B cell (primary cell): ENCODE measurements at regions not wholly inside any gene's neighbourhood (a gene's known extent, or its start where the extent isn't known, plus 50 kb on each side); places are given as distances from the start of the nearest gene placed in this dataset.

Experiments
- ATAC-seq: fragments of 200-7000 bp; cut with Tn5 transposase; one replicate; pipeline ENCODE4 v1.10.0; 2021; ENCODE audit warnings: low read depth, mild to moderate bottlenecking, moderate number of reproducible peaks, moderate library complexity
- CTCF ChIA-PET: fragments of 350-600 bp; sonication (Branson Sonifier 250); formaldehyde crosslinking; loops from one replicate; lab custom pipeline; 2021; ENCODE audit warnings: antibody characterized with exemption, inconsistent platforms; lab: Charles Lee
- POLR2A ChIA-PET: fragments of 350-600 bp; sonication (Branson Sonifier 250); formaldehyde crosslinking; loops from one replicate; lab custom pipeline; 2021; ENCODE audit warnings: antibody characterized with exemption; lab: Charles Lee
- DNase-seq: peaks from one replicate; pipeline ENCODE4 v3.0.0; 2013
- H2AFZ ChIP-seq: 2 replicates; pipeline ENCODE4 v1.6.1; 2012; ENCODE audit warnings: mild to moderate bottlenecking, low read depth, low read length; ENCODE audit not compliant: insufficient read depth, poor library complexity, severe bottlenecking
- H3K27ac ChIP-seq, 2 donors: 1 replicate in 1 of 2; 2 replicates in 1 of 2; pipeline ENCODE4 v1.5.1; 2012 to 2013; ENCODE audit warnings: low read length in 2 of 2, mild to moderate bottlenecking in 2 of 2, moderate library complexity in 1 of 2
- H3K27me3 ChIP-seq, 4 experiments: fragments of 200-600 bp in 1 of 4; sonication (generic) in 1 of 4; replicated peaks in 1 of 4; 1 replicate in 2 of 4; 2 replicates in 2 of 4; pipeline versions ENCODE4 v1.6.1 to v1.7.0; 2013 to 2016; ENCODE audit warnings: low read length in 3 of 4, mild to moderate bottlenecking in 2 of 4, mixed read lengths in 1 of 4, moderate library complexity in 1 of 4; ENCODE audit not compliant: insufficient read depth in 4 of 4, control insufficient read depth in 3 of 4; ENCODE audit errors: control extremely low read depth in 1 of 4
- H3K36me3 ChIP-seq, 2 experiments: replicated peaks in 1 of 2; 1 replicate in 1 of 2; 2 replicates in 1 of 2; pipeline versions ENCODE4 v1.6.1 to v1.7.1; 2013; ENCODE audit warnings: low read length in 1 of 2; ENCODE audit not compliant: insufficient read depth in 2 of 2, control insufficient read depth in 1 of 2; ENCODE audit errors: control extremely low read depth in 1 of 2, extremely low read depth in 1 of 2
- H3K4me1 ChIP-seq, 2 donors: fragments of 200-600 bp in 1 of 2; sonication (generic) in 1 of 2; 1 replicate in 1 of 2; 2 replicates in 1 of 2; pipeline versions ENCODE4 v1.5.1 to v1.6.1; 2013 to 2017; ENCODE audit warnings: low read length in 2 of 2; ENCODE audit not compliant: control insufficient read depth in 2 of 2, insufficient read depth in 2 of 2
- H3K4me2 ChIP-seq: replicated peaks from 2 replicates; pipeline ENCODE3; 2012; ENCODE audit warnings: mild to moderate bottlenecking, low read depth, low read length; ENCODE audit not compliant: poor library complexity, severe bottlenecking
- H3K4me3 ChIP-seq, 5 experiments: fragments of 200-600 bp in 1 of 5; sonication (generic) in 1 of 5; 1 replicate in 3 of 5; 2 replicates in 2 of 5; pipeline versions ENCODE4 v1.5.1 to v1.7.0; 2011 to 2016; ENCODE audit warnings: low read length in 4 of 5, mild to moderate bottlenecking in 4 of 5, low read depth in 2 of 5, control low read depth in 1 of 5, moderate library complexity in 1 of 5; ENCODE audit not compliant: insufficient read depth in 1 of 5; ENCODE audit errors: control extremely low read depth in 1 of 5, extremely low read depth in 1 of 5
- H3K79me2 ChIP-seq: fragments of 200-600 bp; sonication (generic); one replicate; pipeline ENCODE4 v1.6.0; 2016; ENCODE audit warnings: low read length; ENCODE audit not compliant: control insufficient read depth, insufficient read depth
- H3K9ac ChIP-seq: fragments of 200-600 bp; sonication (generic); 2 replicates; pipeline ENCODE4 v1.6.1; 2017; ENCODE audit warnings: mild to moderate bottlenecking, low read length, moderate library complexity
- H3K9me3 ChIP-seq, 3 donors: one replicate each; pipeline versions ENCODE4 v1.6.1 to v1.7.1; 2013; ENCODE audit warnings: low read length in 2 of 3; ENCODE audit not compliant: control insufficient read depth in 2 of 3, insufficient read depth in 1 of 3; ENCODE audit errors: control extremely low read depth in 1 of 3
- H4K20me1 ChIP-seq: 2 replicates; pipeline ENCODE4 v1.6.0; 2012; ENCODE audit warnings: mild to moderate bottlenecking, low read length; ENCODE audit not compliant: insufficient read depth, control insufficient read depth, poor library complexity, severe bottlenecking
- H3K27ac Mint-ChIP-seq: one replicate; pipeline ENCODE4 v1.8.0; 2021; ENCODE audit warnings: mixed read lengths
- H3K27me3 Mint-ChIP-seq: one replicate; pipeline ENCODE4 v1.8.0; 2021; ENCODE audit warnings: mixed read lengths
- H3K4me1 Mint-ChIP-seq: one replicate; pipeline ENCODE4 v1.8.0; 2021; ENCODE audit warnings: mixed read lengths
- H3K4me3 Mint-ChIP-seq: one replicate; pipeline ENCODE4 v1.8.0; 2021; ENCODE audit warnings: mixed read lengths
- H3K9me3 Mint-ChIP-seq: one replicate; pipeline ENCODE4 v1.8.0; 2022; ENCODE audit warnings: mixed read lengths; ENCODE audit not compliant: insufficient read depth
- EZH2 ChIP-seq: IDR thresholded peaks from 2 replicates; pipeline ENCODE4 v1.6.1; 2012; ENCODE audit warnings: borderline replicate concordance, low read depth, mild to moderate bottlenecking, moderate library complexity, low read length; ENCODE audit not compliant: insufficient read depth, poor library complexity, severe bottlenecking
- WGBS: methylation state at CpG from one replicate; pipeline ENCODE4 v1.1.5; 2013; ENCODE audit warnings: missing lambda C conversion rate; ENCODE audit not compliant: insufficient coverage; 5-methylcytosine and 5-hydroxymethylcytosine counted together
- intact Hi-C: fragments of 100-400 bp; cut with micrococcal nuclease; formaldehyde crosslinking; loops from one replicate; pipeline ENCODE4 v1.10.0; 2022
- TF ChIP-seq, protein P1 (sequence below): fragments of 200-600 bp; IDR thresholded peaks from one replicate; pipeline ENCODE4 v1.8.0; 2022; ENCODE audit warnings: antibody characterized with exemption, mild to moderate bottlenecking

GRCh38 chr1:228804640-228805413, 69.5 kb downstream of the RHOU start:
- H3K4me3 Mint-ChIP-seq: no peak overlapping the region
- H3K27ac ChIP-seq: no peak overlapping the region
- no peak for TF ChIP-seq EZH2
- TF ChIP-seq, protein P1, sequence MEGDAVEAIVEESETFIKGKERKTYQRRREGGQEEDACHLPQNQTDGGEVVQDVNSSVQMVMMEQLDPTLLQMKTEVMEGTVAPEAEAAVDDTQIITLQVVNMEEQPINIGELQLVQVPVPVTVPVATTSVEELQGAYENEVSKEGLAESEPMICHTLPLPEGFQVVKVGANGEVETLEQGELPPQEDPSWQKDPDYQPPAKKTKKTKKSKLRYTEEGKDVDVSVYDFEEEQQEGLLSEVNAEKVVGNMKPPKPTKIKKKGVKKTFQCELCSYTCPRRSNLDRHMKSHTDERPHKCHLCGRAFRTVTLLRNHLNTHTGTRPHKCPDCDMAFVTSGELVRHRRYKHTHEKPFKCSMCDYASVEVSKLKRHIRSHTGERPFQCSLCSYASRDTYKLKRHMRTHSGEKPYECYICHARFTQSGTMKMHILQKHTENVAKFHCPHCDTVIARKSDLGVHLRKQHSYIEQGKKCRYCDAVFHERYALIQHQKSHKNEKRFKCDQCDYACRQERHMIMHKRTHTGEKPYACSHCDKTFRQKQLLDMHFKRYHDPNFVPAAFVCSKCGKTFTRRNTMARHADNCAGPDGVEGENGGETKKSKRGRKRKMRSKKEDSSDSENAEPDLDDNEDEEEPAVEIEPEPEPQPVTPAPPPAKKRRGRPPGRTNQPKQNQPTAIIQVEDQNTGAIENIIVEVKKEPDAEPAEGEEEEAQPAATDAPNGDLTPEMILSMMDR: no peak
- H3K27ac Mint-ChIP-seq: no peak overlapping the region
- intact Hi-C loops: no loop called here
- no peak overlapping the region for H3K4me2 ChIP-seq
- H3K9me3 ChIP-seq: peaks cover 0 to 4% (median 0%) of the 10 kb centered on the region in 3 donors
- H3K4me1 Mint-ChIP-seq: peaks cover 10% of the 10 kb centered on the region
- no peak overlapping the region for H3K9ac ChIP-seq
- H3K4me3 ChIP-seq: no peak overlapping the region
- no peaks in the 10 kb centered on the region for H3K9me3 Mint-ChIP-seq
- H3K36me3 ChIP-seq: no peaks in the 10 kb centered on the region
- H3K4me1 ChIP-seq: peaks cover 5 to 8% of the 10 kb centered on the region in 2 donors
- WGBS: 57% methylated on average over 11 of the region's 11 CpGs
- ATAC-seq (no peak), DNase-seq (peak; percentile 10)
- POLR2A ChIA-PET: no interaction called here
- H3K27me3 Mint-ChIP-seq: peaks cover 4% of the 10 kb centered on the region
- no peaks in the 10 kb centered on the region for H4K20me1 ChIP-seq
- peaks cover 0 to 3% (median 0%) of the 10 kb centered on the region in 4 experiments for H3K27me3 ChIP-seq
- no peak overlapping the region for H2AFZ ChIP-seq
- CTCF ChIA-PET: no interaction called here
- H3K79me2 ChIP-seq: no peaks in the 10 kb centered on the region

- Histone ChIP-seq H3K4me1 (peaks cover 23 to 28% of the 10 kb centered on the region in 2 donors), H2AFZ (no peak overlapping the region), H3K4me2 (no peak overlapping the region), H3K9me3 (peaks cover 0 to 6% (median 0%) of the 10 kb centered on the region in 3 donors), H3K27me3 (peaks cover 0 to 3% (median 0%) of the 10 kb centered on the region in 4 experiments), H4K20me1 (no peaks in the 10 kb centered on the region), H3K9ac (no peak overlapping the region), H3K4me3 (no peak overlapping the region), H3K27ac (no peak overlapping the region), H3K36me3 (no peaks in the 10 kb centered on the region), H3K79me2 (no peaks in the 10 kb centered on the region)
- intact Hi-C loops: no loop called here
- WGBS: 86% methylated on average over 5 of the region's 7 CpGs
- no peak overlapping the region for H3K4me3 Mint-ChIP-seq
- no peak for DNase-seq
- ChIA-PET CTCF (no interaction called here), POLR2A (no interaction called here)
- no peak overlapping the region for H3K27ac Mint-ChIP-seq
- H3K27me3 Mint-ChIP-seq: peaks cover 4% of the 10 kb centered on the region
- H3K4me1 Mint-ChIP-seq: peaks cover 30% of the 10 kb centered on the region
- no peak for TF ChIP-seq EZH2
- TF ChIP-seq, protein P1: no peak
- ATAC-seq: no peak
- no peaks in the 10 kb centered on the region for H3K9me3 Mint-ChIP-seq
Observed at GRCh38 chr1:228807904-228808605, 72.8 kb downstream of the RHOU start.
